ENCODE measurements at regions not wholly inside any gene's neighbourhood (a gene's known extent, or its start where the extent isn't known, plus 50 kb on each side); places are given as distances from the start of the nearest gene placed in this dataset.
"Not testable (repeated sequence)": the region's sequence is repeated elsewhere in the genome, so short reads cannot be mapped to it uniquely, and the experiment has no call there.

- DNase-seq: not testable (repeated sequence)
Measured at GRCh38 chr15:98089352-98089751, 128.8 kb downstream of the ARRDC4 start.

GRCh38 chr15:98097986-98098385 lies 137.5 kb downstream of the ARRDC4 start:
- not testable (repeated sequence) for DNase-seq

GRCh38 chr15:98100606-98101005 lies 140.1 kb downstream of the ARRDC4 start:
- DNase-seq: not testable (repeated sequence)

GRCh38 chr15:98103570-98103969 lies 143.1 kb downstream of the ARRDC4 start:
- DNase-seq: no peak

- not testable (repeated sequence) for DNase-seq
Measured at GRCh38 chr15:98104386-98105151, 144.1 kb downstream of the ARRDC4 start.

- not testable (repeated sequence) for DNase-seq
Measured at GRCh38 chr15:98106615-98107194, 146.2 kb downstream of the ARRDC4 start.

GRCh38 chr15:98111806-98112205 lies 151.3 kb downstream of the ARRDC4 start:
- DNase-seq: no peak

GRCh38 chr15:98113327-98113726 lies 152.8 kb downstream of the ARRDC4 start:
- DNase-seq: no peak

GRCh38 chr15:98120561-98120960 lies 160.1 kb downstream of the ARRDC4 start:
- no peak for DNase-seq

GRCh38 chr15:98121536-98121935 lies 161.0 kb downstream of the ARRDC4 start:
- no peak for DNase-seq

GRCh38 chr15:98121957-98122356 lies 161.5 kb downstream of the ARRDC4 start:
- DNase-seq: no peak

- DNase-seq: no peak
Measured at GRCh38 chr15:98123297-98123696, 162.8 kb downstream of the ARRDC4 start.

GRCh38 chr15:98123834-98124233 lies 163.3 kb downstream of the ARRDC4 start:
- no peak for DNase-seq

- DNase-seq: no peak
Measured at GRCh38 chr15:98124581-98124980, 164.1 kb downstream of the ARRDC4 start.

- DNase-seq: no peak
Measured at GRCh38 chr15:98126326-98127085, 166.0 kb downstream of the ARRDC4 start.

- DNase-seq: no peak
Measured at GRCh38 chr15:98127586-98127985, 167.1 kb downstream of the ARRDC4 start.

GRCh38 chr15:98131924-98132323 lies 171.4 kb downstream of the ARRDC4 start:
- DNase-seq: no peak

- no peak for DNase-seq
Measured at GRCh38 chr15:98134905-98135304, 174.4 kb downstream of the ARRDC4 start.

GRCh38 chr15:98138910-98139309 lies 178.4 kb downstream of the ARRDC4 start:
- DNase-seq: no peak

- no peak for DNase-seq
Measured at GRCh38 chr15:98139337-98139736, 178.8 kb downstream of the ARRDC4 start.

GRCh38 chr15:98142572-98142971 lies 182.1 kb downstream of the ARRDC4 start:
- no peak for DNase-seq

GRCh38 chr15:98143116-98143515 lies 182.6 kb downstream of the ARRDC4 start:
- no peak for DNase-seq

GRCh38 chr15:98144388-98144787 lies 183.9 kb downstream of the ARRDC4 start:
- DNase-seq: no peak
